ENCODE measurements at regions not wholly inside any gene's neighbourhood (a gene's known extent, or its start where the extent isn't known, plus 50 kb on each side); places are given as distances from the start of the nearest gene placed in this dataset.

- in situ Hi-C loops (cut with HindIII; ENCODE audit: low pct_unique_long_range_greater_than_20kb, low sequenced_read_pairs), result no loop called here
- H3K4me3 ChIP-seq (ENCODE audit: low read depth in 2 of 2, low read length in 2 of 2), result no peak overlapping the region
- ATAC-seq (no peak), DNase-seq (ENCODE audit: low read depth, low spot score) (no peak)
- no peaks in the 10 kb centered on the region for H3K4me1 ChIP-seq (ENCODE audit: control insufficient read depth, insufficient read depth, low read length)
- intact Hi-C loops (cut with micrococcal nuclease; ENCODE audit: unreplicated experiment), result no loop called here
- ChIA-PET CTCF (no interaction called here), POLR2A (no interaction called here)
- no peak overlapping the region for H3K27ac ChIP-seq (ENCODE audit: low read length)
- H3K36me3 ChIP-seq (ENCODE audit: control insufficient read depth, insufficient read depth, low read length), result no peaks in the 10 kb centered on the region
- no TSS peak for BruUV-seq (replicated peaks)
- no peaks in the 10 kb centered on the region for H3K27me3 ChIP-seq (ENCODE audit: control insufficient read depth, insufficient read depth, low read length)
- TF ChIP-seq CTCF (IDR thresholded peaks at IDR 0.05) (no peak), POLR2AphosphoS5 (IDR thresholded peaks at IDR 0.05; ENCODE audit: low read depth, low read length) (no peak), REST (IDR thresholded peaks at IDR 0.05; ENCODE audit: insufficient read depth in 1 of 2, low read depth in 2 of 2, low read length in 1 of 2) (no peak), SIN3A (IDR thresholded peaks at IDR 0.05; ENCODE audit: borderline replicate concordance, insufficient read depth, low read depth, low read length) (no peak), TCF7L2 (IDR thresholded peaks at IDR 0.05; ENCODE audit: low read depth, low read length) (no peak)
- H3K9me3 ChIP-seq (ENCODE audit: control insufficient read depth, insufficient read depth, low read depth, low read length), result no peaks in the 10 kb centered on the region
These were observed 442.4 kb downstream of the KIF4B start for GRCh38 chr5:155455791-155456514.

GRCh38 chr5:155459889-155460500 lies 446.4 kb downstream of the KIF4B start:
- DNase-seq (ENCODE audit: low read depth, low spot score) (no peak), ATAC-seq (no peak)
- ChIA-PET POLR2A (no interaction called here), CTCF (no interaction called here)
- intact Hi-C loops (cut with micrococcal nuclease; ENCODE audit: unreplicated experiment) (no loop called here), in situ Hi-C loops (cut with HindIII; ENCODE audit: low pct_unique_long_range_greater_than_20kb, low sequenced_read_pairs) (no loop called here)
- Histone ChIP-seq H3K36me3 (ENCODE audit: control insufficient read depth, insufficient read depth, low read length) (no peaks in the 10 kb centered on the region), H3K27me3 (ENCODE audit: control insufficient read depth, insufficient read depth, low read length) (no peaks in the 10 kb centered on the region), H3K27ac (ENCODE audit: low read length) (no peak overlapping the region), H3K9me3 (ENCODE audit: control insufficient read depth, insufficient read depth, low read depth, low read length) (no peaks in the 10 kb centered on the region), H3K4me1 (ENCODE audit: control insufficient read depth, insufficient read depth, low read length) (no peaks in the 10 kb centered on the region), H3K4me3 (ENCODE audit: low read depth in 2 of 2, low read length in 2 of 2) (no peak overlapping the region)
- no peak for TF ChIP-seq TCF7L2 (IDR thresholded peaks at IDR 0.05; ENCODE audit: low read depth, low read length)
- no peak for TF ChIP-seq REST (IDR thresholded peaks at IDR 0.05; ENCODE audit: insufficient read depth in 1 of 2, low read depth in 2 of 2, low read length in 1 of 2)
- TF ChIP-seq CTCF (IDR thresholded peaks at IDR 0.05), result no peak
- TF ChIP-seq POLR2AphosphoS5 (IDR thresholded peaks at IDR 0.05; ENCODE audit: low read depth, low read length), result no peak
- no peak for TF ChIP-seq SIN3A (IDR thresholded peaks at IDR 0.05; ENCODE audit: borderline replicate concordance, insufficient read depth, low read depth, low read length)
- no TSS peak for BruUV-seq (replicated peaks)
